GM21529 (cell line): ENCODE measurements at regions not wholly inside any gene's neighbourhood (a gene's known extent, or its start where the extent isn't known, plus 50 kb on each side); places are given as distances from the start of the nearest gene placed in this dataset.
"Not testable (repeated sequence)": the region's sequence is repeated elsewhere in the genome, so short reads cannot be mapped to it uniquely, and the experiment has no call there.

Source experiments
- ATAC-seq: cut with Tn5 transposase; IDR thresholded peaks from one replicate; pipeline ENCODE4 v1.9.1; 2021; ENCODE audit not compliant: unreplicated experiment

- no peak for ATAC-seq
These were observed 254.5 kb downstream of the FAM43A start for GRCh38 chr3:194939949-194940770.

GRCh38 chr3:194941360-194941955 lies 255.8 kb downstream of the FAM43A start:
- ATAC-seq, result no peak

GRCh38 chr3:194941956-194942511 lies 256.4 kb downstream of the FAM43A start:
- ATAC-seq, result no peak

- ATAC-seq, result no peak
These were observed 258.8 kb downstream of the FAM43A start for GRCh38 chr3:194944526-194944925.

- no peak for ATAC-seq
These were observed 259.8 kb downstream of the FAM43A start for GRCh38 chr3:194945508-194945907.

- no peak for ATAC-seq
These were observed 260.4 kb downstream of the FAM43A start for GRCh38 chr3:194946091-194946490.

GRCh38 chr3:194949592-194949991 lies 263.9 kb downstream of the FAM43A start:
- no peak for ATAC-seq

GRCh38 chr3:194950906-194951628 lies 265.4 kb downstream of the FAM43A start:
- ATAC-seq, result no peak

GRCh38 chr3:194951629-194951920 lies 265.9 kb downstream of the FAM43A start:
- not testable (repeated sequence) for ATAC-seq

- ATAC-seq, result no peak
These were observed 266.4 kb downstream of the FAM43A start for GRCh38 chr3:194951931-194952582.

GRCh38 chr3:194952841-194953241 lies 267.2 kb downstream of the FAM43A start:
- ATAC-seq, result no peak

GRCh38 chr3:194953291-194953690 lies 267.6 kb downstream of the FAM43A start:
- no peak for ATAC-seq

- ATAC-seq, result no peak
These were observed 269.9 kb downstream of the FAM43A start for GRCh38 chr3:194955546-194955945.

GRCh38 chr3:194955979-194956696 lies 270.5 kb downstream of the FAM43A start:
- no peak for ATAC-seq

- no peak for ATAC-seq
These were observed 271.2 kb downstream of the FAM43A start for GRCh38 chr3:194956697-194957396.

- ATAC-seq, result no peak
These were observed 272.1 kb downstream of the FAM43A start for GRCh38 chr3:194957743-194958240.

- no peak for ATAC-seq
These were observed 273.5 kb downstream of the FAM43A start for GRCh38 chr3:194959217-194959616.

GRCh38 chr3:194959666-194960065 lies 274.0 kb downstream of the FAM43A start:
- ATAC-seq, result not testable (repeated sequence)

- no peak for ATAC-seq
These were observed 274.9 kb downstream of the FAM43A start for GRCh38 chr3:194960446-194961032.
